22Rv1 (cell line): ENCODE measurements at regions not wholly inside any gene's neighbourhood (a gene's known extent, or its start where the extent isn't known, plus 50 kb on each side); places are given as distances from the start of the nearest gene placed in this dataset.

Experiments
- CTCF ChIP-seq: fragments of 450-650 bp; IDR thresholded peaks from 2 replicates; pipeline ENCODE4 v1.5.1; 2017; ENCODE audit warnings: mild to moderate bottlenecking
- ZFX ChIP-seq: fragments of 450-650 bp; IDR thresholded peaks from 2 replicates; pipeline ENCODE4 v1.6.1; 2017; ENCODE audit warnings: antibody characterized with exemption, borderline replicate concordance

DNA sequence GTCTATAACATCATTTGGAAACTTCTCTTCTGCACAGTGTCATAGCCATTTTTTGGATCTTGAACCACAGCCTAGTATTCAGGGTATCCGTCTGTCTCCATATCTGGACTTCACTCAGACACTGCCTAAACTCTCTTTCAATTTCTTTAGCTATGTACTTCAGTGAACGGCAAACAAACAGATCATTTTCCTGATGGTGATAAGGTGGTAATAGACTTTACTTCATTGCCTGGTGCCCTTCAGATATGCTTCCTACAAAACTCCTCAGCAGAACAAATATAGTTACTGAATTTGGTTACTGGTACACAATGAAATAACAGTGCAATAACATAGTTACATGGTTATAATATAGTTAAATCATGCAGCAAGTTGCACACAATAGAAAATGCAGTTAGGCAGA, 348.2 kb downstream of the ZSWIM6 start:
- TF ChIP-seq CTCF = no peak
- TF ChIP-seq ZFX = no peak
